ENCODE measurements at regions not wholly inside any gene's neighbourhood (a gene's known extent, or its start where the extent isn't known, plus 50 kb on each side); places are given as distances from the start of the nearest gene placed in this dataset.

DNA sequence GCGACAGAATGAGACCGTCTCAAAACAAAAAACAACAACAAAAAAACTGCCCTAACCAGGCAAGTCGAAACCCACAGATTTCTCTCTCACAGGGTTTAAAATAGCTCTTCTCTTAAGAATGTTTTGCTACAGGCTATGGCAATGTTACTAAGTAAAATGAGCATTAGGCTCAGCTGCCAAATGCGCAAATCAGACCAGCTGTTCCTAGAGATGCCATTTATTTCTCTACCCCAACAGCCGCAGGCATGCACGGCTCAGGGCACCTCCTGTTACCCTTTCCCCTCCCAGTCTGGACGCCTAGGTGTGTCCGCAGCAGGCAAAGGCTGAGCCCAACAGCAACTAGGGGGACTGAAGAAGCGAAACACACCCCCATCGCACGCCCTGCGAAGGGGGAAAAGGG, 168.3 kb upstream of the MBL2 start:
- Mint-ChIP-seq H3K36me3 (ENCODE audit: low read depth) (no peaks in the 10 kb centered on the region), H3K27me3 (ENCODE audit: insufficient read depth) (no peaks in the 10 kb centered on the region), H3K9me3 (peaks cover 17% of the 10 kb centered on the region), H3K27ac (no peak overlapping the region), H3K4me3 (no peak overlapping the region), H3K4me1 (ENCODE audit: low read depth) (no peaks in the 10 kb centered on the region)
- no peak for DNase-seq
- TF ChIP-seq, protein P1, sequence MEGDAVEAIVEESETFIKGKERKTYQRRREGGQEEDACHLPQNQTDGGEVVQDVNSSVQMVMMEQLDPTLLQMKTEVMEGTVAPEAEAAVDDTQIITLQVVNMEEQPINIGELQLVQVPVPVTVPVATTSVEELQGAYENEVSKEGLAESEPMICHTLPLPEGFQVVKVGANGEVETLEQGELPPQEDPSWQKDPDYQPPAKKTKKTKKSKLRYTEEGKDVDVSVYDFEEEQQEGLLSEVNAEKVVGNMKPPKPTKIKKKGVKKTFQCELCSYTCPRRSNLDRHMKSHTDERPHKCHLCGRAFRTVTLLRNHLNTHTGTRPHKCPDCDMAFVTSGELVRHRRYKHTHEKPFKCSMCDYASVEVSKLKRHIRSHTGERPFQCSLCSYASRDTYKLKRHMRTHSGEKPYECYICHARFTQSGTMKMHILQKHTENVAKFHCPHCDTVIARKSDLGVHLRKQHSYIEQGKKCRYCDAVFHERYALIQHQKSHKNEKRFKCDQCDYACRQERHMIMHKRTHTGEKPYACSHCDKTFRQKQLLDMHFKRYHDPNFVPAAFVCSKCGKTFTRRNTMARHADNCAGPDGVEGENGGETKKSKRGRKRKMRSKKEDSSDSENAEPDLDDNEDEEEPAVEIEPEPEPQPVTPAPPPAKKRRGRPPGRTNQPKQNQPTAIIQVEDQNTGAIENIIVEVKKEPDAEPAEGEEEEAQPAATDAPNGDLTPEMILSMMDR (IDR thresholded peaks at IDR 0.05), result no peak

DNA sequence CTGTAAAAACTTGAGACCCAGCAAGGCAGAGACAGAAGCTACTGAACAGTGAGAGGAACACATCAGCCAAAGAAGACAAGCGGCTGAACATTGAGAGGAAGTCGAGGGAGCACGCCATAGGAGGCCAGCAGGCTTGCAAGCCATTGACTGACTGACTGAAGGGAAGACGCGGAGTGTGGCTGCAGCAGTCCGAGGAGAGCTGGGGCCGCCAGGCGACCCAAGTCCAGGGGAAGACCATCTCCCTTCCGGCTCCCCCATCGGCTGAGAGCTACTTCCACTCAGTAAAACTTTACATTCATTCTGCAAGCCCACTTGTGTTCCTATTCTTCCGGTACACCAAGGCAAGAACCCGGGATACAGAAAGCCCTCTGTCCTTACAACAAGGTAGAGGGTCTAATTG, 167.3 kb upstream of the MBL2 start:
- Mint-ChIP-seq H3K36me3 (ENCODE audit: low read depth) (no peaks in the 10 kb centered on the region), H3K9me3 (peaks cover 17% of the 10 kb centered on the region), H3K4me1 (ENCODE audit: low read depth) (no peaks in the 10 kb centered on the region), H3K4me3 (no peak overlapping the region), H3K27ac (no peak overlapping the region), H3K27me3 (ENCODE audit: insufficient read depth) (no peaks in the 10 kb centered on the region)
- DNase-seq, result no peak
- TF ChIP-seq, protein P1 (IDR thresholded peaks at IDR 0.05), result no peak

DNA sequence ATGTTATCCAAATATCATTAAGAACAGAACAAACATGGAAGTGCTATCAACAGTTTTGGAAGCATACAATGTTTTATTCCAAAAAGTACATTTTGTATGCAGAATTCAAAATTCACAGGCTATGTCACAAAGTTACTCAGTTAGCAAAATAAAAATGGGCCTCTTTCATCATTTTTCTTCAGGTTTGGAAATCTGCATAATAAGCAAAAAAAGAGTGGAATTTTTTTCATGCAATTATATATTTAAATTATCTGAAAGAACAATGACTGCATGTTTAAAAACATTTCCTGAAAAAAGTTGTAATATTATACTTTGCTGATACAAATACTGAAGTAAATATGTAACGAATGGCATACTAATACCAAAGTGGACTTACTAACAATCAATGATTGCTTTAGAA, 161.2 kb upstream of the MBL2 start:
- Mint-ChIP-seq H3K4me3 (no peak overlapping the region), H3K27ac (no peak overlapping the region), H3K27me3 (ENCODE audit: insufficient read depth) (no peaks in the 10 kb centered on the region; the same call in 1 of the 2 replicates), H3K9me3 (peaks cover 12% of the 10 kb centered on the region; the same call in 1 of the 2 replicates), H3K4me1 (ENCODE audit: low read depth) (no peaks in the 10 kb centered on the region), H3K36me3 (ENCODE audit: low read depth) (no peaks in the 10 kb centered on the region)
- no peak for DNase-seq
- TF ChIP-seq, protein P1 (IDR thresholded peaks at IDR 0.05), result no peak

DNA sequence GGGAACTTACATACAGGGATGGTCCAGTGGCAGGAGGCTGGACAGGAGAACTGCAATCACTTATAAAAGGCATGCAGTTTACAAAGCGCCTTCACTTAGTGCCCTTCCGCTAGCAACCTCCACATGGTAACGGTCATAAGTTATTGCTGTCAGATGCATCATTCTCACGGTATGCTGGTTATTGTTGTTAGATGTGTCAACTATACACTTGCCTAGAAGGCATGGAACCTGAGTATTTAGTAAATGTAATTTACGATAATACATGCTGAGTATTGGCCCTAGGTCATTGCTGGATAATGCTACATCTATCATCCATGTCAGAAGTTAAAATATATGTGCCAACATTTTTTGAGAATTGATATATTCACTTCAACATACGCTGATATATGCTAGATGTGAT, 155.1 kb upstream of the MBL2 start:
- H3K4me1 Mint-ChIP-seq (ENCODE audit: low read depth), result no peaks in the 10 kb centered on the region
- H3K27ac Mint-ChIP-seq, result no peak overlapping the region
- peaks cover 7% of the 10 kb centered on the region; the same call in 1 of the 2 replicates for H3K9me3 Mint-ChIP-seq
- DNase-seq, result no peak
- no peak overlapping the region for H3K4me3 Mint-ChIP-seq
- TF ChIP-seq, protein P1 (IDR thresholded peaks at IDR 0.05), result no peak
- no peaks in the 10 kb centered on the region; the same call in 1 of the 2 replicates for H3K27me3 Mint-ChIP-seq (ENCODE audit: insufficient read depth)
- no peaks in the 10 kb centered on the region for H3K36me3 Mint-ChIP-seq (ENCODE audit: low read depth)

DNA sequence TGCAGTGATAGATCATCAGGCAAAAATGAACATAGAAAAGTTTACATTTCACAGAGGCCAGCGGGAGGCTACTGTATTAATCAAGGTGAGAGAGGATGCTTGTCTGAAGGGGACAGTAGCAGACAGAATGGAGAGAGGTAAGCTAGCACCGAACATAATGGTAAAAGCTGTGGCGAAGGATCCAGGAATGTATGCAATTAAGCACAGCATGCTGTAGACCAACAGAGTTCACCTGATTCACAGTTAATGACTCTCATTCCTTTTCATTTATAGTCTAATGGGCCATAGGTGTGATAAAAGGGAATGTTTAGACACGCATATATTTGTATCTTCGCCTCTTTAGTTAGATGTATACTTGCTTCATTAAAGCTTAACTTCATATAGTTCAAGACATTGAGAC, 150.9 kb upstream of the MBL2 start:
- Mint-ChIP-seq H3K27ac (no peak overlapping the region), H3K4me3 (no peak overlapping the region), H3K27me3 (ENCODE audit: insufficient read depth) (no peaks in the 10 kb centered on the region), H3K36me3 (ENCODE audit: low read depth) (no peaks in the 10 kb centered on the region), H3K4me1 (ENCODE audit: low read depth) (no peaks in the 10 kb centered on the region), H3K9me3 (no peaks in the 10 kb centered on the region; the same call in 1 of the 2 replicates)
- TF ChIP-seq, protein P1 (IDR thresholded peaks at IDR 0.05), result no peak
- no peak for DNase-seq

Data from HFFc6 (cell line).